Effector CD8-positive, alpha-beta T cell (primary cell): ENCODE measurements at regions not wholly inside any gene's neighbourhood (a gene's known extent, or its start where the extent isn't known, plus 50 kb on each side); places are given as distances from the start of the nearest gene placed in this dataset.

Source experiments
- DNase-seq: peaks from one replicate; lab custom pipeline; 2025; lab: John Stamatoyannopoulos, UW

- no peak for DNase-seq
Measured at GRCh38 chr14:71467361-71467811, 464.8 kb upstream of the RGS6 start.

GRCh38 chr14:71468701-71469100 lies 463.5 kb upstream of the RGS6 start:
- no peak for DNase-seq

GRCh38 chr14:71469643-71470335 lies 462.4 kb upstream of the RGS6 start:
- no peak for DNase-seq

GRCh38 chr14:71471634-71472355 lies 460.4 kb upstream of the RGS6 start:
- no peak for DNase-seq

- DNase-seq = no peak
Measured at GRCh38 chr14:71472356-71473340, 459.6 kb upstream of the RGS6 start.

- DNase-seq = no peak
Measured at GRCh38 chr14:71473843-71474242, 458.4 kb upstream of the RGS6 start.

GRCh38 chr14:71474301-71475265 lies 457.6 kb upstream of the RGS6 start:
- no peak for DNase-seq

- DNase-seq = no peak
Measured at GRCh38 chr14:71475916-71476315, 456.3 kb upstream of the RGS6 start.

GRCh38 chr14:71478542-71478941 lies 453.7 kb upstream of the RGS6 start:
- DNase-seq = no peak

GRCh38 chr14:71481021-71481654 lies 451.1 kb upstream of the RGS6 start:
- DNase-seq = no peak

GRCh38 chr14:71482671-71483070 lies 449.6 kb upstream of the RGS6 start:
- no peak for DNase-seq

GRCh38 chr14:71483154-71483553 lies 449.1 kb upstream of the RGS6 start:
- no peak for DNase-seq

- DNase-seq = no peak
Measured at GRCh38 chr14:71485833-71486232, 446.4 kb upstream of the RGS6 start.

- no peak for DNase-seq
Measured at GRCh38 chr14:71486279-71486678, 445.9 kb upstream of the RGS6 start.

GRCh38 chr14:71487449-71487848 lies 444.8 kb upstream of the RGS6 start:
- DNase-seq = no peak

GRCh38 chr14:71487941-71488340 lies 444.3 kb upstream of the RGS6 start:
- DNase-seq = no peak

GRCh38 chr14:71488703-71489191 lies 443.5 kb upstream of the RGS6 start:
- DNase-seq = no peak

- no peak for DNase-seq
Measured at GRCh38 chr14:71489742-71490141, 442.5 kb upstream of the RGS6 start.

- DNase-seq = no peak
Measured at GRCh38 chr14:71491931-71492330, 440.3 kb upstream of the RGS6 start.

- DNase-seq = no peak
Measured at GRCh38 chr14:71492346-71492745, 439.9 kb upstream of the RGS6 start.
